Activated CD4-positive, alpha-beta T cell treated with anti-CD3 and anti-CD28 coated beads for 4 hours (primary cell): ENCODE measurements at regions not wholly inside any gene's neighbourhood (a gene's known extent, or its start where the extent isn't known, plus 50 kb on each side); places are given as distances from the start of the nearest gene placed in this dataset.
"Not testable (repeated sequence)": the region's sequence is repeated elsewhere in the genome, so short reads cannot be mapped to it uniquely, and the experiment has no call there.

ENCODE experiments used
- DNase-seq, 2 donors: peaks; one replicate each; pipeline ENCODE4 v3.0.0-alpha.2; 2020

GRCh38 chr7:136308230-136308629, 331.1 kb upstream of the MTPN start:
- DNase-seq, result no peak

- DNase-seq, result no peak
Measured at GRCh38 chr7:136303162-136303561, 326.0 kb upstream of the MTPN start.

- no peak for DNase-seq
Measured at GRCh38 chr7:136302049-136302448, 324.9 kb upstream of the MTPN start.

GRCh38 chr7:136294977-136295376, 317.8 kb upstream of the MTPN start:
- no peak for DNase-seq

- DNase-seq, result no peak
Measured at GRCh38 chr7:136293841-136294391, 316.8 kb upstream of the MTPN start.

GRCh38 chr7:136293272-136293671, 316.1 kb upstream of the MTPN start:
- DNase-seq, result no peak

GRCh38 chr7:136292365-136292764, 315.2 kb upstream of the MTPN start:
- no peak for DNase-seq

GRCh38 chr7:136290351-136290750, 313.2 kb upstream of the MTPN start:
- DNase-seq, result no peak

- no peak for DNase-seq
Measured at GRCh38 chr7:136278057-136278456, 300.9 kb upstream of the MTPN start.

- DNase-seq, result no peak
Measured at GRCh38 chr7:136275794-136276193, 298.6 kb upstream of the MTPN start.

GRCh38 chr7:136274636-136275345, 297.6 kb upstream of the MTPN start:
- DNase-seq, result no peak

GRCh38 chr7:136272934-136273333, 295.8 kb upstream of the MTPN start:
- DNase-seq, result no peak

GRCh38 chr7:136267822-136268221, 290.7 kb upstream of the MTPN start:
- DNase-seq, result no peak

GRCh38 chr7:136266457-136266856, 289.3 kb upstream of the MTPN start:
- no peak for DNase-seq

GRCh38 chr7:136264304-136264703, 287.1 kb upstream of the MTPN start:
- not testable (repeated sequence) for DNase-seq

GRCh38 chr7:136263112-136263860, 286.1 kb upstream of the MTPN start:
- not testable (repeated sequence) for DNase-seq

GRCh38 chr7:136260591-136260990, 283.4 kb upstream of the MTPN start:
- DNase-seq, result not testable (repeated sequence)

- DNase-seq, result no peak
Measured at GRCh38 chr7:136259074-136259473, 281.9 kb upstream of the MTPN start.

- DNase-seq, result no peak
Measured at GRCh38 chr7:136256491-136256890, 279.3 kb upstream of the MTPN start.

GRCh38 chr7:136254148-136254547, 277.0 kb upstream of the MTPN start:
- no peak for DNase-seq

- DNase-seq, result no peak
Measured at GRCh38 chr7:136251826-136252225, 274.7 kb upstream of the MTPN start.

GRCh38 chr7:136247211-136247610, 270.1 kb upstream of the MTPN start:
- DNase-seq, result no peak

GRCh38 chr7:136245327-136246004, 268.3 kb upstream of the MTPN start:
- no peak for DNase-seq

- no peak for DNase-seq
Measured at GRCh38 chr7:136234040-136234439, 256.9 kb upstream of the MTPN start.
